Panc1 (cell line): ENCODE measurements at regions not wholly inside any gene's neighbourhood (a gene's known extent, or its start where the extent isn't known, plus 50 kb on each side); places are given as distances from the start of the nearest gene placed in this dataset.

ENCODE experiments used
- ATAC-seq: fragments of 200-7000 bp; cut with Tn5 transposase; 2 replicates; pipeline ENCODE4 v1.9.1; 2020; ENCODE audit warnings: mild to moderate bottlenecking, moderate library complexity
- BruUV-seq: library from RNA; stranded (reverse); fragments of 400-500 nt; replicated peaks from 2 replicates; lab custom pipeline; 2021; lab: Mats Ljungman, UMichigan
- CTCF ChIA-PET: fragments of 300-600 bp; sonication (Branson Sonifier 250); formaldehyde crosslinking; loops from one replicate; lab custom pipeline; 2022; ENCODE audit warnings: antibody characterized with exemption; lab: Charles Lee
- POLR2A ChIA-PET: fragments of 300-600 bp; sonication (Branson Sonifier 250); formaldehyde crosslinking; loops from one replicate; lab custom pipeline; 2022; ENCODE audit warnings: antibody characterized with exemption; lab: Charles Lee
- DNase-seq: peaks from one replicate; pipeline ENCODE4 v3.0.0-alpha.2; 2010; ENCODE audit warnings: low read depth, low spot score
- H3K27ac ChIP-seq: 2 replicates; pipeline ENCODE4 v1.5.1; 2011; ENCODE audit warnings: mild to moderate bottlenecking, low read length, inconsistent platforms
- H3K27me3 ChIP-seq: fragments of 200-500 bp; sonication (Bioruptor generic); 2 replicates; pipeline ENCODE4 v1.6.0; 2014; ENCODE audit warnings: low read length, inconsistent platforms; ENCODE audit not compliant: control insufficient read depth, insufficient read depth
- H3K36me3 ChIP-seq: fragments of 200-500 bp; sonication (Bioruptor generic); 2 replicates; pipeline ENCODE4 v1.5.1; 2014; ENCODE audit warnings: inconsistent platforms, mild to moderate bottlenecking, low read length, moderate library complexity; ENCODE audit not compliant: control insufficient read depth, insufficient read depth
- H3K4me1 ChIP-seq: 2 replicates; pipeline ENCODE4 v1.5.1; 2011; ENCODE audit warnings: inconsistent platforms, mild to moderate bottlenecking, low read length, moderate library complexity; ENCODE audit not compliant: control insufficient read depth, insufficient read depth
- H3K4me3 ChIP-seq, 2 experiments: 2 replicates each; pipeline ENCODE4 v1.5.1; 2011 to 2012; ENCODE audit warnings: low read depth in 2 of 2, low read length in 2 of 2, mild to moderate bottlenecking in 2 of 2, inconsistent platforms in 1 of 2, moderate library complexity in 1 of 2
- H3K9me3 ChIP-seq: fragments of 200-500 bp; sonication (Bioruptor generic); 2 replicates; pipeline ENCODE4 v1.5.1; 2014; ENCODE audit warnings: low read depth, mild to moderate bottlenecking, inconsistent platforms, low read length, moderate library complexity; ENCODE audit not compliant: control insufficient read depth, insufficient read depth
- POLR2AphosphoS5 ChIP-seq: IDR thresholded peaks from 2 replicates; pipeline ENCODE4 v1.6.1; 2012; ENCODE audit warnings: mild to moderate bottlenecking, low read depth, low read length, moderate library complexity
- REST ChIP-seq, 2 experiments: IDR thresholded peaks; 2 replicates each; pipeline ENCODE4 v1.6.1; 2011 to 2012; ENCODE audit warnings: low read depth in 2 of 2, control low read depth in 1 of 2, low read length in 1 of 2, mild to moderate bottlenecking in 1 of 2, moderate library complexity in 1 of 2; ENCODE audit not compliant: insufficient read depth in 1 of 2
- SIN3A ChIP-seq: IDR thresholded peaks from 2 replicates; pipeline ENCODE4 v1.6.1; 2012; ENCODE audit warnings: low read depth, mild to moderate bottlenecking, low read length, moderate library complexity, borderline replicate concordance; ENCODE audit not compliant: insufficient read depth
- TCF7L2 ChIP-seq: IDR thresholded peaks from 2 replicates; pipeline ENCODE4 v1.6.1; 2011; ENCODE audit warnings: mild to moderate bottlenecking, low read depth, low read length, inconsistent platforms
- in situ Hi-C: cut with HindIII; loops from 2 replicates; pipeline ENCODE4 v1.10.0; 2016; ENCODE audit warnings: low sequenced_read_pairs, low pct_unique_long_range_greater_than_20kb
- intact Hi-C: fragments of 100-400 bp; cut with micrococcal nuclease; formaldehyde crosslinking; loops from one replicate; pipeline ENCODE4 v1.10.0; 2022; ENCODE audit not compliant: unreplicated experiment
- TF ChIP-seq, protein P1 (sequence below): fragments of 450-650 bp; IDR thresholded peaks from 2 replicates; pipeline ENCODE4 v1.5.1; 2017; ENCODE audit warnings: mild to moderate bottlenecking

DNA sequence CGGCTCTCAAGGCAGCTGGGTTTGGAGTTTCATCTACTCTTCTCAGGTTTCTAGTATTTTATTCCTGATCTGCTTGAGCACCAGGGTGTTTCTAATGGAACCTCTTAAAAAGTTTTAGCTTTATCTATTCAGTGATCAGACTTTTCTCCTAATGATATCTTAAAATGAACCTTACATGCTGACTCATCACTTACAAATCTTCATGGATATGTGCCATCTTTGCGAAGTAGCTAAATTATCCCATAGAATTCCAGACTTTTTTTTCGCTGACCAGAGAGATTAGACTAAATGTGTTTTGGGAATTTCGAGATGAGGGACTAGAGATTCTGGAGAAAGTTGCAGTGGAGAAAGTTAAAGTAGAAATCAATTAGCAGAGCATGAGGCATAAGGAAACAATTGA, 401.0 kb downstream of the GRB14 start:
- no peaks in the 10 kb centered on the region for H3K27me3 ChIP-seq
- no peaks in the 10 kb centered on the region for H3K4me1 ChIP-seq
- DNase-seq (no peak), ATAC-seq (no peak)
- intact Hi-C loops (no loop called here), in situ Hi-C loops (no loop called here)
- POLR2A ChIA-PET: no interaction called here
- no peak overlapping the region for H3K27ac ChIP-seq
- BruUV-seq: no TSS peak
- CTCF ChIA-PET: no interaction called here
- no peaks in the 10 kb centered on the region for H3K36me3 ChIP-seq
- H3K4me3 ChIP-seq: no peak overlapping the region
- no peaks in the 10 kb centered on the region for H3K9me3 ChIP-seq
- TF ChIP-seq TCF7L2 (no peak), POLR2AphosphoS5 (no peak), SIN3A (no peak), REST (IDR thresholded peaks at IDR 0.05; ENCODE audit: insufficient read depth in 1 of 2, low read depth in 2 of 2, low read length in 1 of 2) (no peak)
- TF ChIP-seq, protein P1, sequence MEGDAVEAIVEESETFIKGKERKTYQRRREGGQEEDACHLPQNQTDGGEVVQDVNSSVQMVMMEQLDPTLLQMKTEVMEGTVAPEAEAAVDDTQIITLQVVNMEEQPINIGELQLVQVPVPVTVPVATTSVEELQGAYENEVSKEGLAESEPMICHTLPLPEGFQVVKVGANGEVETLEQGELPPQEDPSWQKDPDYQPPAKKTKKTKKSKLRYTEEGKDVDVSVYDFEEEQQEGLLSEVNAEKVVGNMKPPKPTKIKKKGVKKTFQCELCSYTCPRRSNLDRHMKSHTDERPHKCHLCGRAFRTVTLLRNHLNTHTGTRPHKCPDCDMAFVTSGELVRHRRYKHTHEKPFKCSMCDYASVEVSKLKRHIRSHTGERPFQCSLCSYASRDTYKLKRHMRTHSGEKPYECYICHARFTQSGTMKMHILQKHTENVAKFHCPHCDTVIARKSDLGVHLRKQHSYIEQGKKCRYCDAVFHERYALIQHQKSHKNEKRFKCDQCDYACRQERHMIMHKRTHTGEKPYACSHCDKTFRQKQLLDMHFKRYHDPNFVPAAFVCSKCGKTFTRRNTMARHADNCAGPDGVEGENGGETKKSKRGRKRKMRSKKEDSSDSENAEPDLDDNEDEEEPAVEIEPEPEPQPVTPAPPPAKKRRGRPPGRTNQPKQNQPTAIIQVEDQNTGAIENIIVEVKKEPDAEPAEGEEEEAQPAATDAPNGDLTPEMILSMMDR: no peak

DNA sequence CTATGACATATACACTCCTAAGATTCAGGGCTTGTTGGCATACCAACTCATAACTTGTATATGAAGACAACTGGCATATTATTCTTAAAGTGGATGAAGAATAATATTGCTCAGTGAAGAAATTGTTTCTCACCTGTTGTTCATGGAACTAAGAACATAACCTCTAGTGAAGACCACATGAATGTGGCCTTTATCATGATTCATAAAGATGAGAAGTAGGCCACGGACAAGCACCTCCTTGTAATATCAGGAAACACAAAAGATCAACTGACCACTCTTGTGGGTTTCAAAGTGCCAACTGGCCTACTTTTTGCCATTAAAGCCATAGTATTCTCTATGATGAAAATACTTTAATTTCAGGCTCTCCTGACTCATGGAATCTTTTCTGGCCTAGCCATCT, 407.4 kb downstream of the GRB14 start:
- ChIA-PET CTCF (no interaction called here), POLR2A (no interaction called here)
- Histone ChIP-seq H3K36me3 (no peaks in the 10 kb centered on the region), H3K4me1 (no peaks in the 10 kb centered on the region), H3K9me3 (no peaks in the 10 kb centered on the region), H3K27me3 (no peaks in the 10 kb centered on the region), H3K4me3 (no peak overlapping the region), H3K27ac (no peak overlapping the region)
- no TSS peak for BruUV-seq
- ATAC-seq (no peak), DNase-seq (no peak)
- TF ChIP-seq, protein P1: no peak
- TF ChIP-seq SIN3A: no peak
- intact Hi-C loops: no loop called here
- in situ Hi-C loops: no loop called here

DNA sequence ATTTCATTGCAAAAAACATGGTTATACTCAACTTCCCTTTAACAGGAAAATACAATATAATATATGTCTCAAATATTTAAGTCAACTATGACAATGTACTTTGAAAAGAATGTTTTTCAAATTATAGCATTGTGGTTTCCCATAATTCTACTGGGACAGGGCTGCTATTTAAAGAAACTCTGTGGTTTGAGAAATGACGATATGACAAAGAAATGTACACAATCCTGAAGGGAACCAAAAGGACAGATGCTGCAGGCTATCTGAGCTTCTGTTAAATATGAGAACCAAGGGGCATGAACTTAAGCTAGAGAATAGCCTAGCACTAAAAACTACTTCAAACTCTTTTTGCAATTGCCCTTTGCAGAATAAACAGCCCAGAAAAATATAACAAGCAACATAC, 415.9 kb downstream of the GRB14 start:
- no peak for ATAC-seq
- TF ChIP-seq POLR2AphosphoS5 (no peak), REST (IDR thresholded peaks at IDR 0.05; ENCODE audit: insufficient read depth in 1 of 2, low read depth in 2 of 2, low read length in 1 of 2) (no peak), TCF7L2 (no peak), SIN3A (no peak)
- TF ChIP-seq, protein P1: no peak
- DNase-seq: no peak
- Histone ChIP-seq H3K4me3 (no peak overlapping the region), H3K36me3 (no peaks in the 10 kb centered on the region), H3K4me1 (peaks cover 2% of the 10 kb centered on the region), H3K27me3 (no peaks in the 10 kb centered on the region), H3K9me3 (no peaks in the 10 kb centered on the region), H3K27ac (no peak overlapping the region)
- ChIA-PET CTCF (no interaction called here), POLR2A (interaction anchor here (0.5 kb wide), 1 partner anchor 720 kb away, joined by 3 read pairs; no protein-coding TSS in a partner anchor)
- in situ Hi-C loops (no loop called here), intact Hi-C loops (no loop called here)
- no TSS peak for BruUV-seq
